ENCODE measurements at regions not wholly inside any gene's neighbourhood (a gene's known extent, or its start where the extent isn't known, plus 50 kb on each side); places are given as distances from the start of the nearest gene placed in this dataset.

DNA sequence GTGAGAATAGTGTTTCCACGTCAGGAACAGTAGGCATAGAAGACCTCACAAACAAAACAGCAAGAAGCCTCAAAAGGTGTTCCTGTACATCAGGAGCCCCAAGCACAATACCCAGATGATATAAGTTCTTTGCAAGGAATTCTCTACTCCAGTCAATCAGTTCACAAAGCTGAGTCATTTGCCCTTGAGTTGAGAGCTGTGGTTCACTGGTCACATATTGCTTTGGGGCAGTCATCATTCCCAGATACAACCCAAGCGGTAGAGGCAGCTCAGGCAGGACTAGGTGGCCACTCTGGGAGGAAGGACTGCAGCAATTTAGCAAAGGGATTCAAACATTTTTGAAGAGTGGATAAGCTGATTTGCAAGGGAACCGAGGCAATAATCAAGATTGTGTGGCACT is 551.5 kb upstream of the ZFP42 start:
- Mint-ChIP-seq H3K9me3 (peaks cover 8% of the 10 kb centered on the region), H3K4me1 (no peaks in the 10 kb centered on the region), H3K27me3 (no peaks in the 10 kb centered on the region), H3K27ac (no peak overlapping the region), H3K4me3 (no peak overlapping the region), H3K36me3 (no peaks in the 10 kb centered on the region)
- no peak for ATAC-seq

DNA sequence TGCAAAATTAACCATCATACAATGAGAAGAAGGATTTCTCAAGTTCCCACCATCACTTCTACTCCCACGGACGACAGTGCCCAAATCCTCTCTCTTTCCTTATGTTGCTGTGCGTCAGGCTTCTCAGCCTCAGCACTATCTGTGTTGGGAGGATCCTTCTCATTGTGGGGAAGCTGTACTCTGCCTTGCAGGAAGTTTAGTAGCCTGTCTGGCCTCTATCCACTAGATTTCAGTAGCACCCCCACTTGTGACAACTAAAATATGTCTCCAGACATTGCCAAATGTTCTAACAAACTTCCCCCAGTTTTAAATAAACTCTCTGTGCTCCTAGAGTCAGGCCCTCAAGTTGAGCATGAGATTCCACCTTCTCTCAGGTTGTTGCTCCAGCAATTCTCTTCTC is 545.9 kb upstream of the ZFP42 start:
- Mint-ChIP-seq H3K4me1 (no peaks in the 10 kb centered on the region), H3K9me3 (peaks cover 5% of the 10 kb centered on the region), H3K36me3 (no peaks in the 10 kb centered on the region), H3K27ac (no peak overlapping the region), H3K27me3 (no peaks in the 10 kb centered on the region), H3K4me3 (no peak overlapping the region)
- no peak for ATAC-seq

DNA sequence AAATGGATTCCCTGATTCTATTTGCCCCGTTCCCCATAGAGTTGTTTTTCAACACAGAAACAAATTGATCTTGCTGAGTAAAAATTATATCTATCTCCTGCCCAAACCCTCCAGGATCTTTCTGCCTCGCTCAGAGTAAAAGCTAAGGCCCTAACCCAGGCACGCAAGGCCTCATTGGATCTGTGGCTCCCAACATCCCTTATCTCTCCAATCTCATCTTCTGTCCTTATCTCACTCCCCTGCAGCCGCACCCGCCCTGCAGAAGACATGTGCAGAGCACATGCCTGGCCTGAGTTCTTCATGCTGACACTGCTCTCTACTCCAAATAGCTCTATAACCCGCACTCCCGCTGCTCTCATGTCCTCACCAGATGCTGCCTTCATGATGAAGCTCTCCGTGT is 543.8 kb upstream of the ZFP42 start:
- no peaks in the 10 kb centered on the region for H3K36me3 Mint-ChIP-seq
- peaks cover 9% of the 10 kb centered on the region for H3K9me3 Mint-ChIP-seq
- no peak overlapping the region for H3K27ac Mint-ChIP-seq
- H3K27me3 Mint-ChIP-seq = no peaks in the 10 kb centered on the region
- H3K4me3 Mint-ChIP-seq = no peak overlapping the region
- ATAC-seq = no peak
- H3K4me1 Mint-ChIP-seq = no peaks in the 10 kb centered on the region

DNA sequence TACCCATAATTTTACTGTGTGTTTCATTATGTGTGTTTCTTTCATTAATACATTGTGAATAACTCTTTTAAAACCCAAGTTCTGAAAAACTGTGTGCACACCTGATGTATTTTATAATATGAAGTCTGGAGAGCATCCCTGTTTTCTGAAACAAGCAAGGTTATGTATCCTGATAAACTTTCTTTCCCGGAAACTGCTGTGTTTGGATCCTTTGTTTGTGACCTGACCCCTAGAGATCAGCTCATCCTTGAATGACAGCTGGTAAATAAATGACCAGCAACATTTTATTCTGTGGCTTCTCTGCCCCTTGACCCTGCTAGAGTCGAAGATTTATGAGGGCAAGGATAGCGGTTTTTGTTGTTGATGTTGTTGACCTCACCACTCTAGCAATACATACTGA is 535.6 kb upstream of the ZFP42 start:
- Mint-ChIP-seq H3K9me3 (peaks cover 3% of the 10 kb centered on the region), H3K4me1 (no peaks in the 10 kb centered on the region), H3K36me3 (no peaks in the 10 kb centered on the region), H3K4me3 (no peak overlapping the region), H3K27me3 (no peaks in the 10 kb centered on the region), H3K27ac (no peak overlapping the region)
- ATAC-seq = no peak

DNA sequence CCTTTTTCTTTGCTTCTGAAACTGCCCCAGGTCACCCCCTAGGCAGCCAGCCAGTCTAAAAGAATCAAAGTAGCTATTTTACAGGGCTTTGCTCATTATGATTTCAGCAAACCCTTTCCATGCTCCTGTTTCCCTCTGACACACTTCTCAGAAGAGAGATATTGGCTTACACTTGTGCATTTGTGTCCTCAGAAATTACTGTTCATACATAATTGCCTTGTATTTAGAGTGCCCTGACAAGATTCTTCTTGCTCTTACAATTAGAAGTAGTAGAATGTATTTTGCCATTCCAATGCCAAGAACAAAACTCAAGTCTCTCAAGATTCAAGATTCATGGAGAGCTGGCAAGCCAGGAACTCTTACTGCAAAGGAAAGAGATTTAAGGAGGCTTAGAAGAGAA is 531.0 kb upstream of the ZFP42 start:
- Mint-ChIP-seq H3K27ac (no peak overlapping the region), H3K9me3 (no peaks in the 10 kb centered on the region), H3K36me3 (no peaks in the 10 kb centered on the region), H3K4me3 (no peak overlapping the region), H3K4me1 (no peaks in the 10 kb centered on the region), H3K27me3 (no peaks in the 10 kb centered on the region)
- no peak for ATAC-seq

DNA sequence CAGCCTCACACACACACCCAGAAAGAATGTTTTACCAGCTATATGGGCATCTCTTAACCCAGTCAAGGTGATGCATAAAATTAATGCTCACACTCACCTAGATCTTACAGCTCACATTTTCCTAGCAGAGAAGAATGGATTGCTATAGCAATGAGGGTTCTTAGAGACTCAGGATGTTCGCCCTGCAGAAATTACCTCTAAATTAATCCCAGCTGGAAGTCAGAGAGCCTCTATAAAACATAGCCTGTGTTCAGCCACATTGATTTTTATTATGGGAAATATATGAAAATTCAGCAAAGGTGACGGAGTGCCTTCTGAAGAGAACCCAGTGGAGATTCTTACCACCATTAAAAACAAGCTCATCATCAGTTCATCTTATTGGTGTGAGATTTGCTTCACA is 528.3 kb upstream of the ZFP42 start:
- peaks cover 4% of the 10 kb centered on the region for H3K9me3 Mint-ChIP-seq
- H3K4me3 Mint-ChIP-seq = no peak overlapping the region
- no peak overlapping the region for H3K27ac Mint-ChIP-seq
- no peak for ATAC-seq
- no peaks in the 10 kb centered on the region for H3K4me1 Mint-ChIP-seq
- no peaks in the 10 kb centered on the region for H3K27me3 Mint-ChIP-seq
- no peaks in the 10 kb centered on the region for H3K36me3 Mint-ChIP-seq

DNA sequence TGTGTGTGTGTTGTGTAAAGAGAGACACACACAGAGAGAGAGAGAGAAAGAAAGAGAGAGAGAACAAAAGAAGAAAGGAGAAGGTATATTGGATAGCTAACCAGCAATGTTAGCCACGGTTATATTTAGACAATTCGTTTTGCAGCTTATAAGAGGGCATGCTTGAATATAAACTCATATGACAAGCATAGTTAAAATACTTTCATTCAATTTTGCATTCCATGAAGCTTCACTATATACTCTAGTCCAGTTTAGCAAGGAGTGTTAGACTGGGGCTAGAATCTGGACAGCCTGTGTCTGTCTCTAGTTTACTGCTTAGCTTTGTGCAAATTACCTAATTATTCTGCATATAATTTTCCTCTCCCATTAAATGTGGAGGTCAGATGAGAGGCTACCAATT is 525.9 kb upstream of the ZFP42 start:
- H3K36me3 Mint-ChIP-seq = no peaks in the 10 kb centered on the region
- H3K4me3 Mint-ChIP-seq = no peak overlapping the region
- no peak overlapping the region for H3K27ac Mint-ChIP-seq
- no peak for ATAC-seq
- H3K27me3 Mint-ChIP-seq = no peaks in the 10 kb centered on the region
- H3K9me3 Mint-ChIP-seq = peaks cover 4% of the 10 kb centered on the region
- H3K4me1 Mint-ChIP-seq = no peaks in the 10 kb centered on the region

DNA sequence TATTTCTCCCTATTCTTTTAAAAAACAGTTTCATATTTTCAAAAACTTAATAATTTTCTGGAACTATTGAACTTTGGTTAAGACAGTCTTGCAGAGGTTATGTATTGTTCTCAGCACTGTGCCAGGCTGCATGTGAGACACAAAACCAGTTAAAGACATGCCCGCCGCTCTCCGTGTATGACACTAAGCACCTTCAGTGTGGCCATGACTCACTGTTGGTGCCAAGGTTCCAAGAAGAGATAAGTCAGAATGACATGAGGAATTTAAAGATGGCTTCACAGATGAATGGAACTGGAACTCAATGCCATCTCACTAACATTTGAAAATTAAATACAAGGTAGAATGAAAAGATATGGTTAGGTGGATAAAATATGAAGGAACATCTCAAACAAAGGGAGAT is 525.5 kb upstream of the ZFP42 start:
- Mint-ChIP-seq H3K9me3 (peaks cover 4% of the 10 kb centered on the region), H3K4me1 (no peaks in the 10 kb centered on the region), H3K4me3 (no peak overlapping the region), H3K27ac (no peak overlapping the region), H3K27me3 (no peaks in the 10 kb centered on the region), H3K36me3 (no peaks in the 10 kb centered on the region)
- no peak for ATAC-seq

DNA sequence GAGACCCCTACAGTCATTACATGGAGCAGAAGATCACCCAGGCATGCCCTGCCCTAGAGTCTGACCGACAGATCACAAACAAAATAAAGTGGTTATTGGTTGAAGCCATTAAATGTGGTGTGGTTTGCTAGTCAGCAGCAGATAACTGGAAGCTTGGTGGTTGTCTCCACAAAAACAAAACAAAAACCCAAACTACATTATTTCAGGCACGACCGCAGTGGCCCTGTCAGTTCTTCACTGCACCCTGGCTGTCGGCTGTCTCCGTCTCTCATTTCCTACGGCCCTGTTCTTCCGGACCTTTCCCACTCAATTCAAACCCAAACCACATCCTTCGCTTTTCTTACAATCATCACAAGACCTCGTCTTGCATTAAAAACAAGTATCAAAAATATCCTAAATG is 521.3 kb upstream of the ZFP42 start:
- Mint-ChIP-seq H3K36me3 (no peaks in the 10 kb centered on the region), H3K4me3 (no peak overlapping the region), H3K27me3 (no peaks in the 10 kb centered on the region), H3K27ac (no peak overlapping the region), H3K9me3 (peaks cover 4% of the 10 kb centered on the region), H3K4me1 (no peaks in the 10 kb centered on the region)
- ATAC-seq = no peak

DNA sequence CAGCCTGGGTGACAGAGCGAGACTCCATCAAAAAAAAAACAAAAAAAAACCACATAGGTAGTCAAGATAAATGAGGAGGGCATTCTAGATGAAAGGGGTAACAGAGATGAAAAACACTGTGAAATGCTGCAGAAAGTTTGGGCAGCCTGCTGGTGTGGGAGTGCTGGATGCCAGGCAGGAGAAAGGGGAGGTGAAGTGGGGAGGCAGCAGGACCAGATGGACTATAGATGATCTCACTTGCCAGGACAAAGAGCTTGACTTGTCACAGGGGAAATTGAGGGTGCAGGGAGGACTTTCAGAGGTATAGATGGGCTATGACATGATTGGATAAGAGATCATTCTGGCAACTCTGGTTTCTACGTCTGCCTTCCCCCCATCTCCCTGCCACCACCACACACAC is 519.7 kb upstream of the ZFP42 start:
- Mint-ChIP-seq H3K4me3 (no peak overlapping the region), H3K36me3 (no peaks in the 10 kb centered on the region), H3K27me3 (no peaks in the 10 kb centered on the region), H3K4me1 (no peaks in the 10 kb centered on the region), H3K9me3 (peaks cover 7% of the 10 kb centered on the region), H3K27ac (no peak overlapping the region)
- ATAC-seq = no peak

DNA sequence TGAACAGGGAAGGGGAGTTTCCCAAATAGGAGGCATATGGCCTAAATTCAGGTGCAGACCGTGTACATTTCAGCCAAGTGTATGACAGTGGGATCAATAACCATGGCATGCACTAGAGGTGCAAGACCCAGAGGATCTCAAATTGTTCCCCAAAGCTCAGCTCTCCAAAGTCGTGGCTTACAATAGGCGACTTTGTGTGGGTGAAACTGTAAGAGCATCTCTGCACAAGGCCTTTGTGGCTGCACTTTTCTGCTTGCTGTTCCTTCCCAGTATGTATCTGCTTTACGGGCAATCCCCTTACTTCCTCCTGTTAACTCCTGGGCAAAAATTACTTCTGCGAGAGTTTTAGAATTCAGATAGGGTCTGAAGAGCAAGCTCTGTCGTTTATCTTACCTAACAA is 518.3 kb upstream of the ZFP42 start:
- H3K27me3 Mint-ChIP-seq = no peaks in the 10 kb centered on the region
- H3K36me3 Mint-ChIP-seq = no peaks in the 10 kb centered on the region
- no peak overlapping the region for H3K27ac Mint-ChIP-seq
- ATAC-seq = no peak
- peaks cover 3% of the 10 kb centered on the region for H3K9me3 Mint-ChIP-seq
- H3K4me1 Mint-ChIP-seq = no peaks in the 10 kb centered on the region
- H3K4me3 Mint-ChIP-seq = no peak overlapping the region

DNA sequence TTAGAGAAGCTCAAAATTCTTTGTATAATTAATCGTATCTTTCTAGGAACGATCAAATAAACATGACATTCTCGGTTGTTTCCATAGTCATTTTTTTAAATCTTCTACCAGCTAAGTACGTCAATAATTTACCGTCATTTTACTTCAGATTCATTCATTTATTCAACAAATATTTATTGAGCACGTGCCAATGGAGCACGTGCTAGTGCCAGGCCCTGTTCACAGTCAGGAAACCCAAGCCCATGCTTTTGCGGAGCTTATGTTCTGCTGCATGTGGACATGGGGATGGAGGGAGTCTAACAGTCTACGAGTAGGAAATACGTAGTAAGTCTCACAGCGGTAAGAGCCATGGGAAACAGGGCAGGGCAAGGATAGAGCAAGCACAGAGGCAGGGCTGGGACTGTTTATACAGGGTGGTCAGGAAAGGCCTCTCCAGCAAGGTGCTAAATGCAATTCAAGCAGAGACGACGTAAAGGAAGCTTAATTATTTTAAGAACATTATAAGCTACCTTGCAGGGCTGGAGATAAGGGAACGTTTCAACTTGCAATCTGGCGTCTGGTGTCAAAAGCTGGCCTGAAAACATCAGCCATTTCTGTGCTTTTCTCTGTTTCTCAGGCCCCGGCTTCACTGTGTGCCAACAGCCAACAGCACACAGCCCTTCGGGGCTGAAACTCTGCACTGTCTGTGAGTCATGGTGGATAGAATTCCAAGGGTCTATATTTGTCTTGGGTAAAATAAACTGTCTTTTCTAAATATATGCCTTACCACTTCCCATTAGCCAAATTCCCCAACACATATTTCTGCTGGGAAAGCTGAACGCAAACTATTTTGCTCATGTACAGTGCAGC is 517.1 kb upstream of the ZFP42 start:
- Mint-ChIP-seq H3K27me3 (no peaks in the 10 kb centered on the region), H3K27ac (no peak overlapping the region), H3K4me1 (no peaks in the 10 kb centered on the region), H3K36me3 (no peaks in the 10 kb centered on the region), H3K4me3 (no peak overlapping the region), H3K9me3 (peaks cover 3% of the 10 kb centered on the region)
- ATAC-seq = no peak

DNA sequence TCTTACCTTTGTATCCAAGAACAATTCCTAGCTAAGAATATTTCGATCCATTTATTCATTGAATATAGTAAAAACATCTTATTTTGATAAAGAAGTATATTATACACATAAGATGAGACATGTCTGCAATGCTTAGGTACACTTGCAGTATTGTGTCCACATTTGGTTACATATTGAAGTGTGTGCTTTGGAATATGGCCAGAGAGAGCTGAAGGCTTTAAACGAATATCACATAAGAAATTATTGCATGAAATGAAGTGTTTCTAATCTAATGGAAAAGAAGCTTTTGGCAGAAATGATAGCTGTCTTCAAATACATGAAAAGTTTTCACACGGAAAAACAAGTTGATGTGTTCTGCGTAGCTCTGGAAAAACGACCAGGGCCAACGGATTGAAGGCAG is 516.1 kb upstream of the ZFP42 start:
- Mint-ChIP-seq H3K27ac (no peak overlapping the region), H3K4me1 (no peaks in the 10 kb centered on the region), H3K27me3 (no peaks in the 10 kb centered on the region), H3K4me3 (no peak overlapping the region), H3K9me3 (peaks cover 3% of the 10 kb centered on the region), H3K36me3 (no peaks in the 10 kb centered on the region)
- no peak for ATAC-seq

DNA sequence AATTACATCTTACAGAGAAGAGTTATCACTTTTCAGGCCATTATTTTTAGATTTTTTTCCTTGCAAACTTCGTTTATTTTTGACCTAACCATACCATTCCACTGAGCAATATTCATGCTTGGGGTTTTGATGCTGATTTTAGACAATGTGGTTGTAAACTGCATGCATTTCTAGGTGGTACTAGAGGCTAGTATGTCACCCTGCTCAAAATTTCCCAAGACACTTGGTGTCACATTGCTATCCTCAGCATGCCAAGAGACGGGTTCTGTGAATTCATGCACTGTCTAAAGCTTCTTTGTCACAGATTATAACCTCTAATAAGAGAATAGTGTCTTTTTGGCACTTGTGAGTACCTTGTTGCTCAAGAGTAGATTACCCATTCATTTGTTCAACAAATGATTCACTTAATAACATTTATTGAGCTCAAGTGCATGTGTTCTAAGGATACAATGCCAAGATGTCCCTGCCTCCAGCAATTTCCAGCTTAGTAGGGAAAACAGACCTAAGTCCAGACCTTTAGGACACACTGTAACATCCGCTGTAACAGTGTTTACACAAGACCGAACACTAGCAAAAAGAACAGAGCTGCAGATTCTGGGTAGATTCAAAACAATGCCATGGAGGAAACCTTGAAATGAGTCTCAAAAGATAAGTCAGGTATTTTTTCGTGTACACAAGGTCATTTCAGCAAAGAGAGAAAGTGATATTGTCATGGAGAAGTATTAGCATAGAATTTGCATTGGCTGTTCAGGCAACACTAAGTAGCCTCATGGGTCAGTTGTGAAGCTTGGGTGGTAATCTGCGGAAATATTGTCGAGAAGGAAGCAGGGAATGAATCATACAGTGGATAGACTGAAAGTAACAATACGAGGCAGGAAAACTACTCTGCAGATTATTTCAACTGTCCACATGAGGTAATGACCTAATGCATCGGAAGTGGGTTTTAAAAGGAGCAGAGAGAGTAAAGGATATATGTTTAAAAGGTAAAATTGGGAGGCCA is 515.1 kb upstream of the ZFP42 start:
- Mint-ChIP-seq H3K27ac (no peak overlapping the region), H3K36me3 (no peaks in the 10 kb centered on the region), H3K4me3 (no peak overlapping the region), H3K27me3 (no peaks in the 10 kb centered on the region), H3K4me1 (no peaks in the 10 kb centered on the region), H3K9me3 (peaks cover 3% of the 10 kb centered on the region)
- ATAC-seq = no peak

DNA sequence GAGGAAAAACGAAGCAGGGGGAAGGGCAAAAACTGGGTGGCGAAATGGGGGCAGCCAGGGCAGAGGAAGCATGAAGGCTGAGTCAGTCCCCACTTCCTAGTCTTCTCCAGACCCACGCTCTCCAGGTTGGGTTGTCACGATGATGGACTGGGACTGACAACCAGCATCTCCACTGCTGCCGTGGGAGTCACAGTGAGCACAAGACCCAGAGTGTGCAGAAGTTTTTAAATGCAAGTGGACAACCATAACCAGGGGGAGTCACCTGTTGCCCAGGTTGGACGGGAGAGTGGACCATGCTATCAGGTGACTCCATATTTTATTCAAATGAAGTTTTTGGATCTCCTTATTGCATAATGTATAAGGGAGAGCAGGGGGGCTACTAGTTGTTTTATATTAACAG is 511.4 kb upstream of the ZFP42 start:
- Mint-ChIP-seq H3K4me1 (no peaks in the 10 kb centered on the region), H3K27ac (no peak overlapping the region), H3K36me3 (no peaks in the 10 kb centered on the region), H3K4me3 (no peak overlapping the region), H3K9me3 (peaks cover 9% of the 10 kb centered on the region), H3K27me3 (no peaks in the 10 kb centered on the region)
- ATAC-seq = no peak

DNA sequence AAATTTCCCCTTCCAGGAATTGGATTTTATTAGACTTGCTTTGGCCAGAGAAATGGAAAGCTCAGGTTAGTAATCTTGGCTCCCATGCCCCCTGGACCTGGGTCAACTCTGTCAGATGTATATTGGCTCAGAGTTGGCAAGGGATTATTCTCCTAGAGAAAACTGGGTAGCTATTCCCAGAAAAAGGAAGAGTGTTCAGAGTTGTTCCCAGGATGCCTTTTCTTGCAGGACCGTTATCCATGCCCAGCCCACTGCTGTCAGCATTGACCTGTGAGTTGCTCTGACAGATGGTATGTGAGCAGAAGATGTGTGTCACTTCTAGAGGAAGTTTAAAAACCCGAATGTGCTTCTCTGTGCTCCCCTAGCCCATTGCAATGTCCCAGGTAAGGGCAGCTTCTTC is 509.9 kb upstream of the ZFP42 start:
- no peaks in the 10 kb centered on the region for H3K36me3 Mint-ChIP-seq
- peaks cover 8% of the 10 kb centered on the region for H3K9me3 Mint-ChIP-seq
- ATAC-seq = no peak
- no peaks in the 10 kb centered on the region for H3K27me3 Mint-ChIP-seq
- no peak overlapping the region for H3K4me3 Mint-ChIP-seq
- H3K27ac Mint-ChIP-seq = no peak overlapping the region
- no peaks in the 10 kb centered on the region for H3K4me1 Mint-ChIP-seq
